GM19025 (cell line): ENCODE measurements at regions not wholly inside any gene's neighbourhood (a gene's known extent, or its start where the extent isn't known, plus 50 kb on each side); places are given as distances from the start of the nearest gene placed in this dataset.
"Not testable (repeated sequence)": the region's sequence is repeated elsewhere in the genome, so short reads cannot be mapped to it uniquely, and the experiment has no call there.

Experiments
- ATAC-seq: cut with Tn5 transposase; IDR thresholded peaks from one replicate; pipeline ENCODE4 v1.9.1; 2021; ENCODE audit warnings: mild to moderate bottlenecking, low read depth, moderate library complexity; ENCODE audit not compliant: unreplicated experiment

GRCh38 chr7:114183311-114184088 is 231.1 kb upstream of the FOXP2 start:
- no peak for ATAC-seq

DNA sequence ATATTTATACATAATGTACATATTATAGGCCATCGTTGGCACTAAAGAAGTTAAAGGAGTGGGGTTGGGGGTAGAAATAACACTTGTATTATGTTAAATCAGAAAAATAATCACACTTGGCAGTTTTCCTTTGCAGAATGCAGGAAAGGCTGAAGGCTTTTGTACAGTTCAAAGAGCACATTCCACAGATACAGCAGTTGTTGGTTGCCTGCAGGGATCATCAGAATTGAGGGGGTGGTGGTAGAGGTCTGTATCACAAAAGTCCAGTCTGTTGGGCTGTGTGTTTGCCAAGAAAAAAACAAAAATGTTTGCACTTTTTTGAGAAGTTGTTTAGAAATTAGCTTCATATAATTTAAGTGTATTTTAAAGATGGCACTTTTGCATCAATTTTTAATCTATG is 231.8 kb upstream of the FOXP2 start:
- no peak for ATAC-seq

- ATAC-seq, result no peak
These were observed 233.3 kb upstream of the FOXP2 start for GRCh38 chr7:114181280-114181679.

DNA sequence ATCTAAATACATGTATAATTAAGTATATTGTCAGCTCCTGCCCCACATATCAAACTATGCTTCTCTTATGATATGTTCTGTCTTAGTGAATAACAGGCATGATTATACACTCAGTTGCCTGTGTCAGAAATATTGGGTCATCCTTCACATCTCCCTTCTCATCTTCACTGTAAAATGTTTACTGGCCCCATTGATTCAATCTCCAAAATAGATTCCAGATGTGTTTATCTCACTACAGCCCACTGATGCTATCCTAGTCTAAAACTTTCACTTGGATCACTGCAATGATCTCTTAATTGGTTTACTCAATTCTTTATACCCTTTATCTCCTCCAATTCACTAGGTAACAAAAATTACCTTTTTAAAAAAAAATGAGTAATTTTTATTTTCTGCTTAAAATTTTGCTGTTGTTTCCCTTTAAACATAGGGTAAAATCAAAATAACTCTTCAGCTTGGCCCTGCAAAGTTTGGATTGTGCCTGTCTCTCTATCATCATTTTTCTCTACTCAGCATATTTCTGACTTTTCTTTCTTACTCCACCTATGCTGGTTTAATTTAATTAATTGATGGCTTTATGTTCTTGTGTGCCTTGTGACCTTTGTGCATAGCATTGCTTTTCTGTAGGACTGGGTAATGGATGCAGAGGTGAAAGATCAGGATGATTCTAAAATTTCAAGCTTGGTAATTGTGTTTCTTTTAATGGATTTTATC is 233.9 kb upstream of the FOXP2 start:
- no peak for ATAC-seq

DNA sequence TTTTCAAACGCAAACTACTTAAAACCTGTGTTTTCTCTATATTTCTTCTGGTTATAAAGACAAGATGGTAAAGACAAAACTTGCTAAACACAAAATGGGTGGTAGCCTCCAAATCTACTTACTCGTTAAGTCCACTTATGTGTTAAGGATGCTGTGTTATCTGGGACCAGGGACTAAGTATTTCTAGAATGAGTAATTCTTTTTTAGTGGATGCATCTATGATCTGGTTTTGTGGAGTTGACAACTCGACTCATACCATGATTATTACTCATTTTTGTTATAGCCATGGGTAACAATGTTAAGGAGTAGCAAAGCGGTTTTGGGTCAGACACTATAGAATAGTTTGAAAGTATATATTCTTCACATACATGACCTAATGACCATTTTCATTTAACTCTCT is 239.5 kb upstream of the FOXP2 start:
- ATAC-seq, result no peak

- no peak for ATAC-seq
These were observed 241.3 kb upstream of the FOXP2 start for GRCh38 chr7:114173170-114173890.

- not testable (repeated sequence) for ATAC-seq
These were observed 245.2 kb upstream of the FOXP2 start for GRCh38 chr7:114169389-114169788.

GRCh38 chr7:114160925-114161324 is 242.1 kb upstream of the PPP1R3A start:
- no peak for ATAC-seq

DNA sequence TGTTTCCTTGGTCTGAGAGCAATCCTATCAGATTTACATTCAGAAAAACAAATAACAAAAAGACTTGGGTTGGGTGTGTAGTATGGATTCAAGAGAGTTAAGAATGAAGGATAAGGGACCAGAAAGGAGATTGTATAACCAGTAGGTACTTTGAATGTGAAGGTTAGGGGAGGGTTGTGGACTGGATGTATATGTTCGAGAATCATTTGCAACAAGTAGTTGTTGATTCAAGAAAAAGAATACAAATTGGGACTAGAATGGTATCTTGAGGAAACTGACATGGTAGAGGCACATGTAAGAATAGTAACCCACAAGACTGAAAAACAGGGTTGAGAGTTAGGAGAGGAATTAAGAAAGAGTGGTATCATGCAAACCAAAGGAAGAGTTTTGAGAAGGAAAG is 240.0 kb upstream of the PPP1R3A start:
- no peak for ATAC-seq

DNA sequence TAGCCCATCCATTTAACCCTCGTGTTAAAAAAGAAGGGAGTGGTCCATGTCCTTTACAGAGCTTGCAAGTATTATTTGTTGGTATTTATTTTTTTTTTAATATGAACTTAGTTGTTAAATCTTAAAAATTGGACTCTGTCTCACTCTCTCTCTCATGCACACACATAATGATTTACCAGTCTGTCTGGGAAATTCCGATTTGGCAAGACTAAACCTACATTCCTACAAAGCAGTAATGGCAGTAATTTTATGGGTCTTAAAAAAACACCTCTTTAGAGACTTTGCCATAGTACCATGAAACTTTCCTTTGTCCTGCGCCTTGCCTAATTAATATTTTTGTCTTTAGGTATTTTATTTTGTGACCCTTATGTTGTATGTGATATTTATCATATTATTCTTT is 239.5 kb upstream of the PPP1R3A start:
- ATAC-seq, result no peak

DNA sequence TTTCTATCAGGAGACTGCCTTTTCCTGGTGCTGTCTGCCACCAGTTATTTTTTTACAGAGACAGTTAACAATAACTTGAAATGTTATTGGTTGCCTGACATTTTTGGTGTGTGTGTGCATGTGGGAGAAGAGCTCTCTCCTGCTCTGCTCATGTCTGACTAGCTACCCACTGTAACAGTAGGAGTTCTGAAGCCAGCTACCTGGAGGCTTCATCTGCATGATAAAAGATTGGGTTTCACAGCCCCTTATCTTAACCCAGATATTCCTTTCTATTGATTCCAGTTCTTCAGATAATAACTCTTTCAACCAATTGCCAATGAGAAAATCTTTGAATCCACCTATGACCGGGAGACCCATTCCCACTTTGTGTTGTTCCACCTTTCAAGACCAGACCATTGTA is 237.4 kb upstream of the PPP1R3A start:
- no peak for ATAC-seq

DNA sequence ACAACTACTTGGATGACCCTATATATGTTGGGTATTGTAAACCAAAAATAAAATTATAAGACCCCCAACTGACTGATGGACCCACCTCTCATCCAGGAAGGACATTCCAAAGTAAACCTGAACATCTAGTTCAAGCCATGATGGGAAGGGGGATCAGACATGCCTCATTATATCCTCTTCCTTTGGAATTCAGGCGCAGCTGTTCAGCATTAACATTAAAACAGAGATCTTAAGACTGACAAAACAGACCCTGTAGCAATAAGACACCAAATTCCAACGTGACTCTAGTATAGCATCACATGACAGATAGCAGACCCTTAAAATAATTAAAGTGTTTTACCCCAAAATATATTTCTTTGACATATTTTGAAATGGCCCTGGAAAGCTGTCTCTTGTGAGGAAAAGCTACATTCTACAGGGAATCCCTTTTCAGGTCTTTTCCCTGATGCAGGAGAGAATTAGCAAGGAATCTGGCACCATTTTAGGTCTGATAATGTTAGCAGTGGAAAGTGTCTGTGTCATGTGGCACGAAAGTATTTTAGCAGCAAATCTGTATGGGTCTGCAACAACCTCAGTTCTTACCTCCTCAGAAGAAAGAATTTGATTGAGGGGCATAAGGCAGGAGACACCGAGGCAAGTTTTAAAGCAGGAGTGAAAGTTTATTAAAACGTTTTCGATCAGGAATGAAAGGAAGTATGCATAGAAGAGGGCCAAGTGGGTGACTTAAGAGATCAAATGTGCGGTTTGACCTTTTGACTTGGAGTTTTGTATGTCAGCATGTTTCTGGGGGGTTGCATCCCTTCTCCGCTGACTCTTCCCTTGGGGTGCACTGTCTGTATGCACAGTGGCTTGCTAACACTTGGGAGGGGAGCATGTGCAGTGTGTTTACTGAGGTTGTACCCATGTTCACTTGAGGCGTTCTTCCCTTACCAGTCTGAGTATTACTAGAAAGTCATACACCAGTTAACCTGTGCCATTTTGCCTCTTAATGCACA is 236.6 kb upstream of the PPP1R3A start:
- no peak for ATAC-seq

DNA sequence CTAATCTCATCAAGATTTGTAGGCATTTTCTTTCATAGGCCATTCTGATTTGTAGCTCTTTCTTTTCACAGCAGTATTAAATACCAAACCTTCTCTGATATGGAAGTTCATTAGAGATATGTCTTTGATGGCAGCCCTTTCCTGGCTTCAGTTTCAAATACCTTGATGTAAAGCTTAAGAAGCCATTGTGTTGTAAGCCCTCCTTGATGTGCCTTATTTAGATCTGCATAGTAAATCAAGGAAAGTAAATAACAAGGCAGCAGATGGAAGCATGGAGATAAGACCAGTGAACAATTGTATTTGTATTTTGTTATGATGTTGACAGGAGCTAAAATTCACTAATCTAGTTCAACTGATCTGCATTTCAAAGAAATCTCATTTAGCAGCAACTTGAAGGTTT is 234.9 kb upstream of the PPP1R3A start:
- no peak for ATAC-seq

- ATAC-seq, result no peak
These were observed 233.6 kb upstream of the PPP1R3A start for GRCh38 chr7:114152314-114152938.

DNA sequence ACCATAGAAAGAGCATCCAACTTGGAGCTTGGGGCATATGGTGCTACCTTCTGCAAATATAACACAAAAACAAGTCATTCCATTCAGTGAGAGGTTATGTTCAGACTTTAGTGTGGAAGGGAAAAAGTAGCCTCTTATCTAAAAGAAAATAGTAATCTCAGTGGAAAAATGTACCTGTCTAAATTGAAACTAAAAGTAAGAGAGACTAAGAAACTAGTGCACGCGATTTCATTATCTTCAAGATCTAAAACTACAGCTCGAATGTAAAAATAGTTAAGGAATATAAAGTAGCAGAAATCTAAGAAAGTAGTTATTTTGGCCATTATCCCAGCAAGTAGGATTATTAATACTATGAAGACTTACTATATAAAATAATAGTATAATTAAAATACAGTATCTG is 233.0 kb upstream of the PPP1R3A start:
- ATAC-seq, result no peak

DNA sequence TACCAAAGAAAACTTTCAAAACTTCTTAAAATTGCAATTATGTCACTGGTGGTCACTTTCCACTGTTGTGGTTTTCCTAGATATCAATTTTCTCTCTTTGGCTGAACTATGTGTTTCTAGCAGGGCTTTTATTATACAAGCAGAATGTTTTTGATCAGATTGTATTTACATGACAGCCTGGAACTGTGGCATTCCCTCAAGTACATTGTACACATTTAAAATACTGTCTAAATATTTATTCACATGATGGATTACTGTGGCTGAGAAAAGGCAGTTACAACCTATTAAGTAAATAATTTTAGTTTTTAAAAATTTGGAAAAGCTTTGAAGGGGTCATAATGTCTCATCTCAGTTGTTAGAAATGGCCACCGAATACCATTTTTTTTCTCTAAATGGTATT is 231.9 kb upstream of the PPP1R3A start:
- ATAC-seq, result no peak

DNA sequence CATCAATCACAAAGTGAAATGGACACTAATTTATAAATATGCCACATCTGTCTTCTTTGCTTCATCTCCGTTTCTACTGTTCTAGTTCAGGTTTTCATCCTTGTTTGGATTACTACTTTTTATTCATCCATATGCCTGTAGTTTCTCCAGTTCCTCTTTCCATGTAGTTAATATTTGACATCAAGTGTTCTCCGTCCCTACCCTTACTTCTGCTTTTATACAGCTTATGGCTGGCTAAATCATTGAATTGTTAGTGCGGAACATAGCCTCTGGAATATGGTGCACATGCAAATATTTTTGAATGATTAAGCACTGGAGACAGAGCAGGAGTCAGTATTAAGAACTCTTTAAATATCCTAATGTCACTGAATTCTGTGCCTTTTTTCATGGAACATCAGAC is 230.0 kb upstream of the PPP1R3A start:
- ATAC-seq, result no peak

DNA sequence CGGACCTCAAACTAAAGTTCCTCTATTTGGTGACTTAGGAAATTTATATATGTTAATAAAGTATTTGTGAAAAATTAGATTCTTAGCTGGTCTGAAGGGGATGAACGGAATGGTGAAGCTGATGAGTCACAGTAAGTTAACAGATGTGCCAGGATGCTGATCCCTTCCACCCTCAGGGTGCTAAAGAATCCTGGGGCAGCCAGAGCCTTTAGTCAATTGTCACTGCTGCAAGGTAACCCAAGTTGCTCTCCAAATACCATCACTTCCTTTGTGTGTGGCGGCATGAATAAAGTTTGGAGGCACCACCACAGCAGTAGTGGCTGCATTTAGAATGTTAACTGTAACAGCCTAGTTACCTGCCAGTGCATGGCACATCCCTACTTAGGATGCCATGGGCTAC is 222.6 kb upstream of the PPP1R3A start:
- ATAC-seq, result no peak

GRCh38 chr7:114140561-114140960 is 221.8 kb upstream of the PPP1R3A start:
- no peak for ATAC-seq

DNA sequence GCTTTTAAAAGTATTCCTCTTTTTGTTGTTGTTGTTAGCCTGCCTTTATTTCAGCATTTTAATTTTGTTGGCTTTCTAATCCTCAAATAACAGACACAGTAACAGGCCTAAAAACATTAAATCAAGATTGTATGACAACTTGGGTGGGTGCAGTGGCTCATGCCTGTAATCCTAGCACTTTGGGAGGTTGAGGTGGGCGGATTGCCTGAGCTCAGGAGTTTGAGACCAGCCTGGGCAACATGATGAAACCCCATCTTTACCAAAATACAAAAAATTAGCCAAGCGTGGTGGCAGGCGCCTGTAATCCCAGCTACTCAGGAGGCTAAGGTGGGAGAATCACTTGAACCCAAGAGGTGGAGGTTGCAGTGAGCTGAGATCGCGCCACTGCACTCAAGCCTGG is 220.9 kb upstream of the PPP1R3A start:
- ATAC-seq, result not testable (repeated sequence)
